Mesendoderm (in vitro differentiated cells): ENCODE measurements at regions not wholly inside any gene's neighbourhood (a gene's known extent, or its start where the extent isn't known, plus 50 kb on each side); places are given as distances from the start of the nearest gene placed in this dataset.
A peak's percentile ranks its signal among the peaks of the same experiment; 100 is the strongest.

ENCODE experiments used
- DNase-seq: peaks from one replicate; pipeline ENCODE4 v3.0.0; 2013
- H2AK5ac ChIP-seq: 2 replicates; pipeline ENCODE4 v1.6.1; 2013; ENCODE audit warnings: low read length, inconsistent platforms
- H2BK120ac ChIP-seq: 2 replicates; pipeline ENCODE4 v1.6.1; 2013; ENCODE audit warnings: low read depth, mild to moderate bottlenecking, low read length, moderate library complexity, mixed read lengths
- H2BK15ac ChIP-seq: replicated peaks from 2 replicates; pipeline ENCODE4 v1.6.1; 2013; ENCODE audit warnings: low read depth, mild to moderate bottlenecking, moderate library complexity
- H2BK5ac ChIP-seq: 2 replicates; pipeline ENCODE4 v1.6.1; 2013; ENCODE audit warnings: low read length, inconsistent platforms
- H3K18ac ChIP-seq: 2 replicates; pipeline ENCODE4 v1.6.1; 2013; ENCODE audit warnings: mild to moderate bottlenecking, low read length, mixed read lengths
- H3K23ac ChIP-seq: one replicate; pipeline ENCODE4 v1.6.1; 2013; ENCODE audit warnings: low read length
- H3K27ac ChIP-seq: 2 replicates; pipeline ENCODE4 v1.5.1; 2013; ENCODE audit warnings: low read depth, mild to moderate bottlenecking, inconsistent platforms, low read length, moderate library complexity
- H3K27me3 ChIP-seq: 2 replicates; pipeline ENCODE4 v1.6.1; 2013; ENCODE audit warnings: low read length, control low read depth, mild to moderate bottlenecking, inconsistent platforms; ENCODE audit not compliant: insufficient read depth, poor library complexity
- H3K36me3 ChIP-seq: 2 replicates; pipeline ENCODE4 v1.6.1; 2013; ENCODE audit warnings: low read length, inconsistent platforms; ENCODE audit not compliant: control insufficient read depth, insufficient read depth
- H3K4ac ChIP-seq: one replicate; pipeline ENCODE4 v1.6.1; 2013; ENCODE audit warnings: low read depth, mild to moderate bottlenecking, low read length, moderate library complexity
- H3K4me1 ChIP-seq: 2 replicates; pipeline ENCODE4 v1.6.1; 2013; ENCODE audit warnings: low read depth, low read length, inconsistent platforms; ENCODE audit not compliant: control insufficient read depth
- H3K4me2 ChIP-seq: 2 replicates; pipeline ENCODE4 v1.6.1; 2013; ENCODE audit warnings: low read length
- H3K4me3 ChIP-seq: 2 replicates; pipeline ENCODE4 v1.5.1; 2013; ENCODE audit warnings: mild to moderate bottlenecking, low read length
- H3K56ac ChIP-seq: one replicate; pipeline ENCODE4 v1.6.1; 2013; ENCODE audit warnings: low read length
- H3K79me1 ChIP-seq: 2 replicates; pipeline ENCODE4 v1.6.1; 2013; ENCODE audit warnings: low read length, inconsistent platforms
- H3K79me2 ChIP-seq: 2 replicates; pipeline ENCODE4 v1.6.1; 2013; ENCODE audit warnings: mild to moderate bottlenecking, low read length; ENCODE audit not compliant: control insufficient read depth, insufficient read depth
- H3K9ac ChIP-seq: 2 replicates; pipeline ENCODE4 v1.6.1; 2013; ENCODE audit warnings: low read length, inconsistent platforms
- H4K5ac ChIP-seq: one replicate; pipeline ENCODE4 v1.6.1; 2013; ENCODE audit warnings: low read length
- H4K8ac ChIP-seq: one replicate; pipeline ENCODE4 v1.6.1; 2013; ENCODE audit warnings: low read depth, mild to moderate bottlenecking, control low read depth, low read length, moderate library complexity
- WGBS: extraction: QIAGEN DNeasy Blood & Tissue Kit; methylation state at CpG from one replicate; pipeline ENCODE4 v1.1.7; 2013; ENCODE audit warnings: low lambda C conversion rate, missing lambda C conversion rate; ENCODE audit not compliant: insufficient coverage; ENCODE audit errors: extremely low coverage; 5-methylcytosine and 5-hydroxymethylcytosine counted together

DNA sequence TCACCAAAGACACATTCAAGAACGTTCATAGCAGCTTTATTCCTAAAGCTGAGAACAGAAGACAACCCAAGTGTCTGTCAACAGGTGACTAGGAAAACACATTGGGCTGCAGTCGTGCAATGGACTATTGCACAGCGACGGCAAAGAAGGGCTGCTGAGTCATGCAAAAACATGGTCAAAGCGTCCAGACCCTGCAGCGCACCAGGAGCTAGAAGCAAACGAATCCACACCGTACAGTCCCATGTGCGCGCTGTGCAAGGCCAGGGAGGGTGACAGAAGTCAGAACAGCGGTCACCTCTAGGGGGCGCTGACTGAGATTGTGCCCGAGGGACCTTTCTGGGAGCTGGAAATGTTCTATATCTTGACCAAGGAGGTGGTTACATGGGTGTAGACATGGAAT lies 266.4 kb downstream of the MAF start:
- no peak overlapping the region for H2BK15ac ChIP-seq
- H2BK5ac ChIP-seq: no peak overlapping the region
- no peaks in the 10 kb centered on the region for H3K79me1 ChIP-seq
- H3K4me1 ChIP-seq: no peaks in the 10 kb centered on the region
- H3K36me3 ChIP-seq: no peaks in the 10 kb centered on the region
- H3K27me3 ChIP-seq: no peaks in the 10 kb centered on the region
- H3K79me2 ChIP-seq: no peaks in the 10 kb centered on the region
- H3K23ac ChIP-seq: no peak overlapping the region
- no peak overlapping the region for H3K27ac ChIP-seq
- no peak overlapping the region for H2BK120ac ChIP-seq
- H3K4ac ChIP-seq: no peak overlapping the region
- peak; percentile 26 for DNase-seq
- no peak overlapping the region for H3K56ac ChIP-seq
- WGBS: no CpG with 5 or more reads among the region's 13 CpGs
- no peak overlapping the region for H3K18ac ChIP-seq
- H3K4me2 ChIP-seq: no peak overlapping the region
- no peak overlapping the region for H2AK5ac ChIP-seq
- H3K9ac ChIP-seq: no peak overlapping the region
- H3K4me3 ChIP-seq: no peak overlapping the region
- H4K8ac ChIP-seq: no peak overlapping the region
- H4K5ac ChIP-seq: no peak overlapping the region

DNA sequence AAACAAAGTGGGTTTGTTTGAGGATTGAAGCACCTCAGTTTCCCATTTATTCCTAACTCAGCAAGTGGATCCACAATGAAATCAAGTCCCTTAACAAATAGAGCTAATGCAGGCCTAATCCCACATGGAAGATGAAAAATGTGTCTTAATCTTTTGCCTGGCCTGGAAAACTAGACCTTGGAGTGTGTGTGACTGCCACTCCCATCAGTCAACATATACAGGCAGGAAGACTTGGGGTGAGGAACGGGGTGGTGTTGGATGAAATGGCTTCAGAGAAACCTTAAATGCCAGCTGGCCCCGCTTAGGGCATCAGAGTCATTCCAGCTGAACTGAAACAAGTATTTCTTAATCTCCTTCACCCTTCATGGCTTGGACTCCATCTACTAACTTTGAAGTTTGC lies 269.5 kb downstream of the MAF start:
- Histone ChIP-seq H3K79me2 (no peaks in the 10 kb centered on the region), H2AK5ac (no peak overlapping the region), H3K27me3 (no peaks in the 10 kb centered on the region), H3K9ac (no peak overlapping the region), H2BK15ac (no peak overlapping the region), H4K8ac (no peak overlapping the region), H3K4ac (no peak overlapping the region), H3K23ac (no peak overlapping the region), H3K56ac (no peak overlapping the region), H3K27ac (no peak overlapping the region), H3K18ac (no peak overlapping the region), H3K4me1 (peaks cover 4% of the 10 kb centered on the region), H2BK120ac (no peak overlapping the region), H3K4me2 (no peak overlapping the region), H3K4me3 (no peak overlapping the region), H2BK5ac (no peak overlapping the region), H3K36me3 (no peaks in the 10 kb centered on the region), H4K5ac (no peak overlapping the region), H3K79me1 (no peaks in the 10 kb centered on the region)
- no CpG with 5 or more reads among the region's 2 CpGs for WGBS
- DNase-seq: no peak

DNA sequence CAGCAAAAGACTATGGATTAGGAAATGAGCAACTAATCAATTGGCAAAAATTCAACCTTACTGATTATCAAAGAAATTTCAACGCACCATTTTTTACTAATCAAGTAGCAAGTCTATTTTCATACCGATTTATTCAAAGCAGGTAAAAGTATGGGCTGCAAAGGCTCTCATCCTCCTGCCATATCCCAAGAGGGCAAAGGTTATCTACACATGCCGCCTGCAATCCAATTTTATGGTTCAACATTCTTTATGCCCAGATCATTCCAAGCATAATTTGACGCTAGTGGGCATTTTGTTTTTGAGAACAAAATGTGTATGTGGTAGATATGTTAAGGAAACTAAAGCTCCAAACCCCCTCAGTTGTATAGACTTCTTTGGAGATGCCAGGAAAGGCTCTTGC lies 270.6 kb downstream of the MAF start:
- Histone ChIP-seq H3K56ac (no peak overlapping the region), H3K36me3 (no peaks in the 10 kb centered on the region), H3K27ac (no peak overlapping the region), H4K8ac (no peak overlapping the region), H3K9ac (no peak overlapping the region), H3K79me1 (no peaks in the 10 kb centered on the region), H2BK15ac (no peak overlapping the region), H2BK120ac (no peak overlapping the region), H4K5ac (no peak overlapping the region), H3K4me1 (peaks cover 4% of the 10 kb centered on the region), H3K18ac (no peak overlapping the region), H3K4me3 (no peak overlapping the region), H3K23ac (no peak overlapping the region), H2AK5ac (no peak overlapping the region), H3K27me3 (no peaks in the 10 kb centered on the region), H3K4me2 (no peak overlapping the region), H2BK5ac (no peak overlapping the region), H3K79me2 (no peaks in the 10 kb centered on the region), H3K4ac (no peak overlapping the region)
- WGBS: no CpG with 5 or more reads among the region's 4 CpGs
- no peak for DNase-seq

DNA sequence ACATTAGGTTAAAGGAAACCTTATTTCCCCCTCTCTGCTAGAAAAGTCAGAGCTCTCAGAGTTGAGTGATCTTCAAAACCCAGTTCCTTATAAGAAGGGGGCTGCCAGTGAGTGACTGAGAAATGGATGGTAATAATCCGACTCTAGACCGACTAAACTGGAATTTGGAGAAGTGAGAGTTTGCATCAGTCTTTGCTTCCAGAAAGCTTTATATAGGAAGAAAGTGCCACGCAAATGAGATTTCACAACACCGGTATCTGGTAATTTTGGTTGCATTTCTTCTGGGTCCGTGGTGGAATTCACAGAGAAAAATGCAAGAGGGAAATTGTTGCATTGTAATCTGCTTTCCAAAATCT lies 271.4 kb downstream of the MAF start:
- Histone ChIP-seq H3K79me2 (no peaks in the 10 kb centered on the region), H3K27ac (no peak overlapping the region), H3K18ac (no peak overlapping the region), H3K23ac (no peak overlapping the region), H3K4ac (no peak overlapping the region), H3K56ac (no peak overlapping the region), H3K79me1 (no peaks in the 10 kb centered on the region), H4K5ac (no peak overlapping the region), H2BK120ac (no peak overlapping the region), H3K4me3 (no peak overlapping the region), H2BK15ac (no peak overlapping the region), H4K8ac (no peak overlapping the region), H2AK5ac (no peak overlapping the region), H3K27me3 (no peaks in the 10 kb centered on the region), H2BK5ac (no peak overlapping the region), H3K9ac (no peak overlapping the region), H3K36me3 (no peaks in the 10 kb centered on the region), H3K4me1 (peaks cover 4% of the 10 kb centered on the region), H3K4me2 (no peak overlapping the region)
- no peak for DNase-seq
- WGBS: no CpG with 5 or more reads among the region's 5 CpGs

DNA sequence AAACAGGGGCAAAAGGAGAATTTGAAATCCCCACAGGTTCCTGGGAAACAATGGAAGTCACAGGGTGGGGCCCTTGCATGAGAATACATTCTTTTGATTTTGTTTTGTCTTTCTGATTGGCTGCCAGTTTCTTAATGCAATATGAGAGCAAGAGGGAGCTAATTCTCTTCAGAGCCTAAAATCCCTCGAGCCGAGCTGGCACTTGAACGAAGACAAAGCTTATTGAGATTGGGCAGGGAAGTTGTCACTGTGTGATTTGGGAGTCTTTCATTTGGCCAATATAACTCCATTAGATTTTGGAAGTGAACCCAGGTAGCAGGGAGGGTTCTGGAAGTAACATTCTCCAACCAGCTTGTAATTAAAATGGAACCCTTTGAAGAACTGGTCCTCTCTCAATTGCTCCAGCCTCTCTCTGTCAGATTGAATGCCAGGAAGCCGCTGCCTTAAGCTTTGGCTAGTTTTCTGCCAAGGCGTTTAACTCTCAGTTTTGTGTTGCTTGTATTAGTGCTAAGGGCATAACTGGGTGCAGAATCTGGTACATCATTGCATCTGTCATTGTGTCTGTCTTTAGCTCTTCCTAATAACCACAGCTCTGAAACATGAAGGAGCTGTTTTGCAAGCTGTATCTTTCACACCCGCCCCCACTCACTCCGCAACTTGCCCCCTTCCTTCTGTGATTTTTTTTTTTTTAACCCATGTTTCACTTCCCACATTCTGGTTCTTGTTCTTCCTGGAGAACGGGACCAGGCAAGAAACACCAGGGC lies 272.0 kb downstream of the MAF start:
- no peak overlapping the region for H4K5ac ChIP-seq
- H3K4me1 ChIP-seq: peaks cover 4% of the 10 kb centered on the region
- no peak overlapping the region for H3K23ac ChIP-seq
- H2BK120ac ChIP-seq: no peak overlapping the region
- no peak overlapping the region for H3K9ac ChIP-seq
- no peak overlapping the region for H2AK5ac ChIP-seq
- no peak overlapping the region for H4K8ac ChIP-seq
- WGBS: no CpG with 5 or more reads among the region's 8 CpGs
- no peak overlapping the region for H3K56ac ChIP-seq
- H3K4me3 ChIP-seq: no peak overlapping the region
- no peak overlapping the region for H3K18ac ChIP-seq
- DNase-seq: no peak
- no peaks in the 10 kb centered on the region for H3K79me1 ChIP-seq
- no peaks in the 10 kb centered on the region for H3K36me3 ChIP-seq
- H2BK5ac ChIP-seq: no peak overlapping the region
- no peaks in the 10 kb centered on the region for H3K79me2 ChIP-seq
- H3K27ac ChIP-seq: no peak overlapping the region
- H2BK15ac ChIP-seq: no peak overlapping the region
- no peak overlapping the region for H3K4ac ChIP-seq
- no peaks in the 10 kb centered on the region for H3K27me3 ChIP-seq
- H3K4me2 ChIP-seq: no peak overlapping the region

DNA sequence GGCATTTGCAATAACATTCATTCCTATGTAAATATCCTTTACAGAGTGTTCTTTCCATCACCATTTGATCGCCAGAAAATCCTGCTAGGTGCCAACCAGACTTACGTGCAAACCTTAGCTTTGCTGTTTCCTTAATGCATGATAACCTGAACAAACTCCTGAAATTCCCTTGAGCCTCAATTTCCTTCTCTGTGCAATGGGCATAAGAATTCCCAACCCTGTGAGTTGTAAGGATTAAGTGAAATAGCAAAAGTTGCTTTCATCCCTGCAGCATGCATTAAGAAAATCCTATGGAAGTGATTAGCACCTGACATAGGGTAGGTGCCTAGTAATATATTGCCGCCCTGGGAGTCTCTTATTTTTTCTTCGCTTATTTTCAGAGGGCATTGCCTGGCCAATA lies 272.7 kb downstream of the MAF start:
- H3K4me1 ChIP-seq: peaks cover 4% of the 10 kb centered on the region
- H3K27ac ChIP-seq: no peak overlapping the region
- H3K79me2 ChIP-seq: no peaks in the 10 kb centered on the region
- no peak overlapping the region for H4K8ac ChIP-seq
- no peaks in the 10 kb centered on the region for H3K36me3 ChIP-seq
- no peak overlapping the region for H3K4me3 ChIP-seq
- no peak for DNase-seq
- WGBS: no CpG with 5 or more reads among the region's 4 CpGs
- H3K27me3 ChIP-seq: no peaks in the 10 kb centered on the region
- H3K9ac ChIP-seq: no peak overlapping the region
- no peak overlapping the region for H3K56ac ChIP-seq
- H3K4ac ChIP-seq: no peak overlapping the region
- H3K23ac ChIP-seq: no peak overlapping the region
- H3K4me2 ChIP-seq: no peak overlapping the region
- no peak overlapping the region for H2BK120ac ChIP-seq
- no peak overlapping the region for H2BK5ac ChIP-seq
- H2AK5ac ChIP-seq: no peak overlapping the region
- H3K79me1 ChIP-seq: no peaks in the 10 kb centered on the region
- H4K5ac ChIP-seq: no peak overlapping the region
- no peak overlapping the region for H2BK15ac ChIP-seq
- H3K18ac ChIP-seq: no peak overlapping the region
